GM12865 (cell line): ENCODE measurements at regions not wholly inside any gene's neighbourhood (a gene's known extent, or its start where the extent isn't known, plus 50 kb on each side); places are given as distances from the start of the nearest gene placed in this dataset.

ENCODE experiments used
- DNase-seq: peaks from one replicate; pipeline ENCODE4 v3.0.0; 2010; ENCODE audit warnings: low read depth
- H3K4me3 ChIP-seq: 2 replicates; pipeline ENCODE4 v1.5.1; 2011; ENCODE audit warnings: mild to moderate bottlenecking, low read depth, low read length, control low read depth
- TF ChIP-seq, protein P1 (sequence below): IDR thresholded peaks from 2 replicates; pipeline ENCODE4 v1.5.1; 2011; ENCODE audit warnings: low read length, control low read depth, low read depth, inconsistent platforms; ENCODE audit not compliant: insufficient read depth; ENCODE audit errors: missing control alignments

DNA sequence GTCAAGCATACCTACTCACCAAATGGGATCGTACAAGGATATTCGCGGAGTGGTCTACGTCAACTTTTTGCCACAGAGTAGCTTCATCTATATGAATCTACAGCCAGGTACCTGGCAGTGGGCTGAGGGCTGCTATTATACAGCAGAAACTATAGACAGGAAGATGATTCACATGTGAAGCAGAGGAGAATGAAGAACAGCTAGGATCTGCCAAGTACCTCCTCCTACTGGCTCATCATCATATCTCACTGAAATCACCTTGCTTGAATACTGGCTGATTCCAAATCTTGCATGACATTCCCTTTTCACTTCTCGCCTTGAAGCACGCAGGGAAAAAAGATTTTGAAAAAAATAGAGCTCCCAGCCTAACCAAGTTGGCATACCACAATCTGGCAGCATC is 488.7 kb upstream of the NRSN1 start:
- no peak for DNase-seq
- TF ChIP-seq, protein P1, sequence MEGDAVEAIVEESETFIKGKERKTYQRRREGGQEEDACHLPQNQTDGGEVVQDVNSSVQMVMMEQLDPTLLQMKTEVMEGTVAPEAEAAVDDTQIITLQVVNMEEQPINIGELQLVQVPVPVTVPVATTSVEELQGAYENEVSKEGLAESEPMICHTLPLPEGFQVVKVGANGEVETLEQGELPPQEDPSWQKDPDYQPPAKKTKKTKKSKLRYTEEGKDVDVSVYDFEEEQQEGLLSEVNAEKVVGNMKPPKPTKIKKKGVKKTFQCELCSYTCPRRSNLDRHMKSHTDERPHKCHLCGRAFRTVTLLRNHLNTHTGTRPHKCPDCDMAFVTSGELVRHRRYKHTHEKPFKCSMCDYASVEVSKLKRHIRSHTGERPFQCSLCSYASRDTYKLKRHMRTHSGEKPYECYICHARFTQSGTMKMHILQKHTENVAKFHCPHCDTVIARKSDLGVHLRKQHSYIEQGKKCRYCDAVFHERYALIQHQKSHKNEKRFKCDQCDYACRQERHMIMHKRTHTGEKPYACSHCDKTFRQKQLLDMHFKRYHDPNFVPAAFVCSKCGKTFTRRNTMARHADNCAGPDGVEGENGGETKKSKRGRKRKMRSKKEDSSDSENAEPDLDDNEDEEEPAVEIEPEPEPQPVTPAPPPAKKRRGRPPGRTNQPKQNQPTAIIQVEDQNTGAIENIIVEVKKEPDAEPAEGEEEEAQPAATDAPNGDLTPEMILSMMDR: no peak
- no peak overlapping the region for H3K4me3 ChIP-seq

DNA sequence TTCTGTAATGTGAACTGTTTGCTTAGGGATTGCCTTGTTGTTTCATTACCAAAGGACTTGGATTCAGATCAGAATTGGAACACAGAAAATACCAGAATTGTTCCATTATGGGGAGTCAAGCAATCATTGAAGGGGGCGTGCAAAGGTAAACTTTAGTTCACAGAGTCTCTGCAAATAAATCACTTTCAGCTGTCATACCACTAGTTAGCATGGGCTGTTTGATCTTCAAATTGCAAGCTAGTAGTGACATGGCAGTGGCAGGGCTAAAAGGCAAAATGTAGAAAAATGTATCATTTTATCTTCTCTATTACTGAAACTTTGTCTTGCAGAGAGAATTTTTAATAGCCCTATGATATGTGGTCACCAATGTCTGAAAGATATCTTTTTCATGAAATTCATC is 483.2 kb upstream of the NRSN1 start:
- TF ChIP-seq, protein P1: no peak
- H3K4me3 ChIP-seq: no peak overlapping the region
- DNase-seq: no peak

DNA sequence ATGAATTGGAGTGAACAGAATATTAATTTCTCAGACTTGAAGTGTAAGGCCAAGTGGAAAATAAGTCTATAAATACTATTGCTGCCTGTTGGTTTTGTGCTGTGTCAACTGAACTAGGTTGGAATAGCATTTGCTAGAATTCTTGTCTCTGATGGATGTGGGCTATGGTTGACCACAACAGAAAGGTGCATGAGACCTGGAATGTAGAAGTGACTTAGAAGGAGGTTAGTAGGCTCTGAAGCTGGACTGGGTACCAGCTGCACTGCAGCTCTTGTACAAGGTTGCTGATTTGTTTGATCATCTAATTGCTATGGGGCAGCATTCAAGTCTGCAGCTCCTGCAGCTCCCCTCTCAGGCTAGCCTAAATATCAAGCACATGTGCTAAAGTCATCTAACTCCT is 479.0 kb upstream of the NRSN1 start:
- TF ChIP-seq, protein P1: no peak

DNA sequence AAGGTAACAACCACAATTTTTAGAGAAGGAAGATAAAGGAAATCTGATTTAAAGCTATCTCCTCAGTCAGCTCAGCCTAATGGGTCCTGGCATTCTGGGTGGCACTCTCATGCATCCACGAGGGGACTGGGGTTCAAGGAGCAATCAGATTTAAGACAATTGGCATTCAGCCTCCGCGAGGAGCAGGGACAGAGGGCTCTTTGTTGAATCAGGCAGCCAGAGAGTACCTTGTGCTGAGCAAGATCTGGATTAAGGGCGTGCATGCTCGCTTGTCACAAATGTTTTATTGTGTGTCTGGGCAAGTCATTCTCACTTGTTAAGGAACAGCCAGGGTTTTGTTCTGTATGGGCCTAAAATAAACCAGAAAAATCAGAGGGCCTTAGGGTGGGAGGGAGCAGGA is 475.3 kb upstream of the NRSN1 start:
- H3K4me3 ChIP-seq: no peak overlapping the region
- DNase-seq: no peak
- TF ChIP-seq, protein P1: no peak

More for the DNA sequence above, 479.0 kb upstream of the NRSN1 start:
- no peak overlapping the region for H3K4me3 ChIP-seq
- no peak for DNase-seq

DNA sequence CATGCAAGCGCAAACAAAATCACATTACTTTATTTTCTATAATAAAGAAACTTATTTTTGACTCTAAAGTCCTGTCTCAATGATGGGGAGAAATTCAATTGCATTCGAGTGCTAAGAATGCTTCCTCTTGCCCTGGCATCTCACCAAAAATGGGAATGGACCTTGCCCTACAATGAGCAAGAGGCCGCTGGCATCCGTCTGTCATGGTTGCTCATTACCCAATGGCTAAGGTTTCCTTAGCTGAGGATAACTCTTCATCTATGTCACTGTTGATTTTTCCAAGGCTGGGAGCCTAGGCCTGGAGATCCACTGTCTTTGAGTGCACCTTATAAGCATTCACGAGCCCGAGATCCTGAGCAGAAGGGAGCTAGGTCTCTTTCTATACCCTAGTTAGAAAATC is 471.3 kb upstream of the NRSN1 start:
- H3K4me3 ChIP-seq: no peak overlapping the region
- TF ChIP-seq, protein P1: no peak

DNA sequence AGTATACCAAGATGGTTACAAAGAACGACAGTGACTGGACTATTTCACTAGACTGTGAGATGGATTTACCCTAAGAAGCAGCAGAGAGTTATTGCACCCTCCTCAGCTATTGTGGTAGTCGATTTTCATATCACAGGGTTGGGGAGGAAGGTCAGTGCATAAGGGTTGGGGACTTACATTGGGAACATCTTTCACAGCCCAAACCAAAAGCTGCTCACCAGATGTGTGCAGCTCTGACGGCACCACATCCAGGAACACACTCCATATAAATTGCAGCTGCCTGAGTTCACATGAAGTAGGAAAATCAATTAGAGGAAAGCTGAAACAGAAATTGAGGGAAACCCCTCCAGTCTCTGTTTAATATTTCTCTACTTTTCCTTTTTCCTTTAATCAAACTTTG is 470.5 kb upstream of the NRSN1 start:
- no peak for DNase-seq
- TF ChIP-seq, protein P1: no peak
- H3K4me3 ChIP-seq: no peak overlapping the region

More for the DNA sequence above, 471.3 kb upstream of the NRSN1 start:
- no peak for DNase-seq

DNA sequence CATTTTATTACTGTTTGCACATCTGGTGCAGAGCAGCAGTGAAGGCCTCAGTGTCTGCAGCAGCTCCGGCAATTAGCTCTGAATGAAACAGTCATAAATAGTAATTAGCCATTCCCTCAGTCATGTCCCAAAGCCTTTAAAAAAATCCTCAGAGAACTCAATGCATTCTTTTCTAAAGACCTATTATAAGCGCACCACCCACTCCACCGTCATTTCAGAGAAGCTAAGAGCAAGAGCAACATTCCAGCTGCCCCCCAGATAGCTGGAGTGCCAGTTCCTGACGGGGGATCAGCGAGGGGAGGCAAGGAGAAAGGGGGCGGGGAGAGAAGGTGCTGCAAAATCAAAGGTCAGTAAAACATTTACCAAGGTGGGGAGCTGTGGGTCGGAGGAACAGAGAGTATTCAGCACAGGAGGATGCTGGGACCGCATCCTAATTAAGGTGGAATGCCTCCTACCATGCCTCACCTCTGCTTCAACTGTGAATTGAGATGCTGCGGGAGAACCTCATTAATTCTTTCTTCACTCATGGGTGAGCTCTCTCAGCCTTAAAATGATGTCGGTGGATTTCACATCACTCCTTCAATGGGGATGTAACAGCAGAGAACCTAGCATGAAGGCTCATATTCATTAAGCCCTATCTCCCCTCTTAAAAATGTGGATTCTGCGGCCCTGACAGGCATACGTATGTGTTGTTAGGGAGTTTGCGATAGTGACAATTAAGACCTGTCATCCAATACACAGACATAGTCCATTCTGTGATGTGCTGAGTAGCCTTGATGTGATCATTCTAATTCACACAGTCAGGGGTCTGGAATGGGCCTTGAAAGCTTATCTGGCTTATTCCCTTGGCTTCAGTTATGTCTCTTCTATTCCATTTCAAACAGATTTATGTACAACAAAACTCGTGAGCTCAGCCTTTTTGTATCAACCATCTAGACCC is 469.5 kb upstream of the NRSN1 start:
- no peak for DNase-seq
- TF ChIP-seq, protein P1: no peak
- no peak overlapping the region for H3K4me3 ChIP-seq
